DND-41 (cell line): ENCODE measurements at regions not wholly inside any gene's neighbourhood (a gene's known extent, or its start where the extent isn't known, plus 50 kb on each side); places are given as distances from the start of the nearest gene placed in this dataset.
"Not testable (repeated sequence)": the region's sequence is repeated elsewhere in the genome, so short reads cannot be mapped to it uniquely, and the experiment has no call there.

Source experiments
- ATAC-seq: fragments of 200-7000 bp; cut with Tn5 transposase; 3 replicates; pipeline ENCODE4 v1.9.1; 2021; ENCODE audit warnings: low read depth; ENCODE audit not compliant: insufficient read depth
- DNase-seq: peaks from one replicate; pipeline ENCODE4 v3.0.0-alpha.2; 2020
- H2AFZ ChIP-seq: 2 replicates; pipeline ENCODE4 v1.6.0; 2012; ENCODE audit warnings: low read depth, low read length
- H3K27ac ChIP-seq: 2 replicates; pipeline ENCODE4 v1.5.1; 2012; ENCODE audit warnings: low read length, inconsistent platforms
- H3K27me3 ChIP-seq: fragments of 200-600 bp; sonication (generic); 2 replicates; pipeline ENCODE4 v1.6.0; 2012; ENCODE audit warnings: low read length, mild to moderate bottlenecking, inconsistent platforms; ENCODE audit not compliant: insufficient read depth, poor library complexity
- H3K36me3 ChIP-seq: 2 replicates; pipeline ENCODE4 v1.5.1; 2012; ENCODE audit warnings: low read length, inconsistent platforms; ENCODE audit not compliant: insufficient read depth
- H3K4me1 ChIP-seq: 2 replicates; pipeline ENCODE4 v1.5.1; 2012; ENCODE audit warnings: mild to moderate bottlenecking, low read length; ENCODE audit not compliant: insufficient read depth
- H3K4me2 ChIP-seq: 2 replicates; pipeline ENCODE4 v1.6.0; 2012; ENCODE audit warnings: mild to moderate bottlenecking, moderate library complexity, low read length, inconsistent platforms; ENCODE audit not compliant: insufficient read depth
- H3K4me3 ChIP-seq, 2 experiments: fragments of 200-600 bp in 1 of 2; shearing (Covaris generic) in 1 of 2; 2 replicates each; pipeline ENCODE4 v1.5.1; 2012 to 2016; ENCODE audit warnings: inconsistent platforms in 2 of 2, low read length in 2 of 2, mild to moderate bottlenecking in 2 of 2, low read depth in 1 of 2, moderate library complexity in 1 of 2
- H3K79me2 ChIP-seq: 2 replicates; pipeline ENCODE4 v1.6.0; 2012; ENCODE audit warnings: low read length, inconsistent platforms; ENCODE audit not compliant: insufficient read depth
- H3K9ac ChIP-seq: 2 replicates; pipeline ENCODE4 v1.6.0; 2012; ENCODE audit warnings: low read depth, mild to moderate bottlenecking, inconsistent platforms, low read length, moderate library complexity
- H3K9me3 ChIP-seq: 2 replicates; pipeline ENCODE4 v1.5.1; 2012; ENCODE audit warnings: low read length, moderate library complexity, mild to moderate bottlenecking, inconsistent platforms; ENCODE audit not compliant: insufficient read depth, severe bottlenecking
- H4K20me1 ChIP-seq: 2 replicates; pipeline ENCODE4 v1.6.0; 2012; ENCODE audit warnings: low read length; ENCODE audit not compliant: insufficient read depth
- EZH2 ChIP-seq: IDR thresholded peaks from 3 replicates; pipeline ENCODE4 v1.6.1; 2012; ENCODE audit warnings: borderline replicate concordance, low read depth, mild to moderate bottlenecking, moderate library complexity, low read length, inconsistent platforms; ENCODE audit not compliant: severe bottlenecking
- TF ChIP-seq, protein P1 (sequence below): IDR thresholded peaks from 2 replicates; pipeline ENCODE4 v1.5.1; 2012; ENCODE audit warnings: borderline replicate concordance, low read length, moderate library complexity, mild to moderate bottlenecking; ENCODE audit not compliant: poor library complexity, severe bottlenecking; ENCODE audit errors: extremely low read depth

DNA sequence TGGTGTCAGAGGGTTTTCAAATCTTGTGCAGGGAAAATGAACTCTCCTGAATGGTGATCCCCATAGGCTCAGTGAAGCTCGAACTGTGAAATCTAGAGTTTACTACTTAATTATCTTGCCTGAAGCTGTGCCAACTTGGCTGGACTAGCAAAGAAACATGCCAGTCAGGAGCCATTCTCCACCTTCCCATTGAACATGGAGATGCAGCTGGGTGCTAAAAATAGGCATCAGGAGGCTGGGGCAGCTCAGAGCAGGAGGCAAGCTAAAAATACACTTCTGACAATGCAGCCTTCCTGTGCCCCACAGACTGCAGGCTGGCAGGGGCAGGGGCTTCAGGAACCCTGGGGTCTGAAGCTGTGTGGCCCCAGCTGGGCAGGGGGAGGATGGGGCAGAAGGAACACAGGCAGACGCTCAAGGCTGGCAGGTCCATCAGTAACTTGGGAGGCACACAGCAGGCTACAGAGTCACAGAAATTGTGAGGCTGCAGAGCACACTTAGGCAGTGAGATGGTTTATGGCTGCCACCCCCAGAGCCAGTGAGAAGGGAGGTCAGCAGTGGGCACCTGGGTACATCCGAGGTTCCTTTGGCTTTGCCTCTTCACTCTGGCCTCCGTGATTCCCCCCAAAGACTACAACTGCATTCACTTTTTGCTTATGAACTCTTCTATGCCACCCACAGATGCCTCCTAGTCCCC is 155.4 kb upstream of the KCND3 start:
- H3K4me3 ChIP-seq, result no peak overlapping the region
- no peaks in the 10 kb centered on the region for H3K36me3 ChIP-seq
- no peak overlapping the region for H3K27ac ChIP-seq
- H3K9ac ChIP-seq, result no peak overlapping the region
- H3K27me3 ChIP-seq, result no peaks in the 10 kb centered on the region
- ATAC-seq (no peak), DNase-seq (no peak)
- H3K4me2 ChIP-seq, result no peak overlapping the region
- H4K20me1 ChIP-seq, result no peaks in the 10 kb centered on the region
- TF ChIP-seq, protein P1, sequence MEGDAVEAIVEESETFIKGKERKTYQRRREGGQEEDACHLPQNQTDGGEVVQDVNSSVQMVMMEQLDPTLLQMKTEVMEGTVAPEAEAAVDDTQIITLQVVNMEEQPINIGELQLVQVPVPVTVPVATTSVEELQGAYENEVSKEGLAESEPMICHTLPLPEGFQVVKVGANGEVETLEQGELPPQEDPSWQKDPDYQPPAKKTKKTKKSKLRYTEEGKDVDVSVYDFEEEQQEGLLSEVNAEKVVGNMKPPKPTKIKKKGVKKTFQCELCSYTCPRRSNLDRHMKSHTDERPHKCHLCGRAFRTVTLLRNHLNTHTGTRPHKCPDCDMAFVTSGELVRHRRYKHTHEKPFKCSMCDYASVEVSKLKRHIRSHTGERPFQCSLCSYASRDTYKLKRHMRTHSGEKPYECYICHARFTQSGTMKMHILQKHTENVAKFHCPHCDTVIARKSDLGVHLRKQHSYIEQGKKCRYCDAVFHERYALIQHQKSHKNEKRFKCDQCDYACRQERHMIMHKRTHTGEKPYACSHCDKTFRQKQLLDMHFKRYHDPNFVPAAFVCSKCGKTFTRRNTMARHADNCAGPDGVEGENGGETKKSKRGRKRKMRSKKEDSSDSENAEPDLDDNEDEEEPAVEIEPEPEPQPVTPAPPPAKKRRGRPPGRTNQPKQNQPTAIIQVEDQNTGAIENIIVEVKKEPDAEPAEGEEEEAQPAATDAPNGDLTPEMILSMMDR, result no peak
- no peak for TF ChIP-seq EZH2
- H3K4me1 ChIP-seq, result no peaks in the 10 kb centered on the region
- H3K9me3 ChIP-seq, result peaks cover 7% of the 10 kb centered on the region
- no peak overlapping the region for H2AFZ ChIP-seq
- no peaks in the 10 kb centered on the region for H3K79me2 ChIP-seq

DNA sequence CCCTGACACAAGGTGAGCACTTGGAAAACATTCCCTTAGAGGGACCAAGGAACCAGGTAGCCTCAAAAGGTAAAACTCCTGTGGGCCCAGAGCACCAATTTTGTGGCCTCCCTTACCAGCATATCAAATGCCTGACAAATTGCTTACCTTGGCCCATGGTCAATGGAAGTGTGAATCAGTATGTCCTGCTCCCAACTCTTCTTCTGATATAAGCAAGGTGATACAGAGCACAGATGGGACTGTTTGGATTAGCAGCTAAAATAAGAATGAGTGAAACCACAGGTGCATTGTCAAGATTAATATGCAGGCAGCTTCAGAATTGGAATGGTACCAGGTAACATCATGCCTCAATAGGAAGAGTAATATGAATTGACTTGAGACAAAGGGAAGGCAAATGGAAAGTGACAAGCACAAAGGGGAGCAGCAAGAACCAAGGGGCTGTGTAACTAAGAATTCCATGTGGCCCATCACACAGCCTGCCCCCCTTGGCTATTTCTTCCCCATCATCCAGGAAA is 156.8 kb upstream of the KCND3 start:
- Histone ChIP-seq H3K9ac (no peak overlapping the region), H2AFZ (no peak overlapping the region), H3K36me3 (no peaks in the 10 kb centered on the region), H3K27ac (no peak overlapping the region), H3K4me1 (no peaks in the 10 kb centered on the region), H3K4me2 (no peak overlapping the region), H3K79me2 (no peaks in the 10 kb centered on the region), H3K27me3 (no peaks in the 10 kb centered on the region), H4K20me1 (no peaks in the 10 kb centered on the region), H3K4me3 (no peak overlapping the region), H3K9me3 (peaks cover 8% of the 10 kb centered on the region)
- TF ChIP-seq, protein P1, result no peak
- no peak for TF ChIP-seq EZH2
- DNase-seq (no peak), ATAC-seq (no peak)

DNA sequence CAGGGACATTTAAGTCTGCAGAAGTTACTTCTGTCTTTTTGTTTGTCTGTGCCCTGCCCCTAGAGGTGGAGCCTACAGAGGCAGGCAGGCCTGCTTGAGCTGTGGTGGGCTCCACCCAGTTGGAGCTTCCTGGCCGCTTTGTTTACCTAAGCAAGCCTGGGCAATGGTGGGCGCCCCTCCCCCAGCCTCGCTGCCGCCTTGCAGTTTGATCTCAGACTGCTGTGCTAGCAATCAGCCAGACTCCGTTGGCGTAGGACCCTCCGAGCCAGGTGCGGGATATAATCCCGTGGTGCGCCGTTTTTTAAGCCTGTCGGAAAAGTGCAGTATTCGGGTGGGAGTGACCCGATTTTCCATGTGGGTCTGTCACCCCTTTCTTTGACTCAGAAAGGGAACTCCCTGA is 170.7 kb upstream of the KCND3 start:
- H2AFZ ChIP-seq, H3K27me3 ChIP-seq, H4K20me1 ChIP-seq, H3K27ac ChIP-seq, H3K4me2 ChIP-seq, H3K9me3 ChIP-seq, H3K4me1 ChIP-seq, H3K79me2 ChIP-seq, H3K36me3 ChIP-seq, DNase-seq, H3K9ac ChIP-seq, ATAC-seq, H3K4me3 ChIP-seq: not testable (repeated sequence)

DNA sequence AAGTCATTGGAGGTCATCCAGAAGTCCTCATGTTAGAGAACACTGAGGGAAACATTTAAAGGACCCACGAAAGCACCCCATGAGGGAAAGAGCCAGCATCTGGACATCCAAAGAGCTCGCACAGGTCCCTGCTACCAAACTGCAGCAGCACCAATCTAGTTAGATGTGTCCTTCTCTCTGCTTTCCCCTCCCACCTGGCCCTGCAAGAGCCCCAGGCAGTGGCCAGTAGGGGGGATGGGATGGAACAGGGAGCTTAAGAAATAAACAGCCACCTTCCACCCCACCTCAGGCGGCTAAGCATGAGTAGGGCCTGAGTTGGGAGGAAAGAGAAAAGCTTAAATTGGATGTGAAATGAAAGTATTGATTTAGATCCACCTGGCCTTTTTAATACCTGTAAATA is 175.9 kb upstream of the KCND3 start:
- ATAC-seq (no peak), DNase-seq (no peak)
- H3K4me2 ChIP-seq, result no peak overlapping the region
- H3K27ac ChIP-seq, result no peak overlapping the region
- no peaks in the 10 kb centered on the region for H3K27me3 ChIP-seq
- no peak overlapping the region for H2AFZ ChIP-seq
- no peaks in the 10 kb centered on the region for H3K79me2 ChIP-seq
- TF ChIP-seq EZH2, result no peak
- TF ChIP-seq, protein P1, result no peak
- no peaks in the 10 kb centered on the region for H3K4me1 ChIP-seq
- H3K9ac ChIP-seq, result no peak overlapping the region
- no peak overlapping the region for H3K4me3 ChIP-seq
- H3K9me3 ChIP-seq, result no peaks in the 10 kb centered on the region
- H4K20me1 ChIP-seq, result no peaks in the 10 kb centered on the region
- H3K36me3 ChIP-seq, result no peaks in the 10 kb centered on the region
